ENCODE measurements at regions not wholly inside any gene's neighbourhood (a gene's known extent, or its start where the extent isn't known, plus 50 kb on each side); places are given as distances from the start of the nearest gene placed in this dataset.

DNA sequence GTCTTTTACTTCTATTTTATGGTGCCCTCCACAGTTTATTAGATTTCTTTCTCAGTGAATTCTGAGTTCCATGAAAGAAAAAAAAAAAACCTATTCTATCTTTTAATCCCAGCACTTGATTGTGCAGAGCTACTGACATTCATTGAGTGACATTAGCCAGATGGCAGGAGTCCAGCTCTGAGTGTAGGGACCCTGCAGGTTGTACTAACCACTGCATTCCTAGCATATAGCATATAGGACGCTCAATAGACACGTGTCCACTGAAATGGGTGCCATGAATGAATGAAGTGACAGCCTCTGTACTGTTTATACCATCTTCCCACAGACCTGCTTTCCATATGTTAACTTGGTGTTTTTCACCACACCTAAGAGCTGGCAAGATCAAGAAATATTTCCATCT lies 206.3 kb downstream of the RAP2A start:
- TF ChIP-seq ZFP30 (CRISPR knock-in tag; IDR thresholded peaks at IDR 0.05) = no peak
- no peak for TF ChIP-seq RARB (CRISPR knock-in tag; IDR thresholded peaks at IDR 0.05)
- TF ChIP-seq, protein P1, sequence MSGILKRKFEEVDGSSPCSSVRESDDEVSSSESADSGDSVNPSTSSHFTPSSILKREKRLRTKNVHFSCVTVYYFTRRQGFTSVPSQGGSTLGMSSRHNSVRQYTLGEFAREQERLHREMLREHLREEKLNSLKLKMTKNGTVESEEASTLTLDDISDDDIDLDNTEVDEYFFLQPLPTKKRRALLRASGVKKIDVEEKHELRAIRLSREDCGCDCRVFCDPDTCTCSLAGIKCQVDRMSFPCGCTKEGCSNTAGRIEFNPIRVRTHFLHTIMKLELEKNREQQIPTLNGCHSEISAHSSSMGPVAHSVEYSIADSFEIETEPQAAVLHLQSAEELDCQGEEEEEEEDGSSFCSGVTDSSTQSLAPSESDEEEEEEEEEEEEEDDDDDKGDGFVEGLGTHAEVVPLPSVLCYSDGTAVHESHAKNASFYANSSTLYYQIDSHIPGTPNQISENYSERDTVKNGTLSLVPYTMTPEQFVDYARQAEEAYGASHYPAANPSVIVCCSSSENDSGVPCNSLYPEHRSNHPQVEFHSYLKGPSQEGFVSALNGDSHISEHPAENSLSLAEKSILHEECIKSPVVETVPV (CRISPR knock-in tag; IDR thresholded peaks at IDR 0.05) = no peak
- TF ChIP-seq ZNF8 (CRISPR knock-in tag; IDR thresholded peaks at IDR 0.05) = no peak
- no peak for TF ChIP-seq TCF4 (CRISPR knock-in tag; IDR thresholded peaks at IDR 0.05; ENCODE audit: borderline replicate concordance)
- TF ChIP-seq GLIS3 (CRISPR knock-in tag; IDR thresholded peaks at IDR 0.05) = no peak
- TF ChIP-seq ZNF565 (CRISPR knock-in tag; conservative IDR thresholded peaks at IDR 0.05; ENCODE audit: low read depth) = no peak
- no peak for TF ChIP-seq TOX (CRISPR knock-in tag; IDR thresholded peaks at IDR 0.05; ENCODE audit: borderline replicate concordance)
- no peak for TF ChIP-seq CSDC2 (CRISPR knock-in tag; IDR thresholded peaks at IDR 0.05)
- TF ChIP-seq ISL1 (CRISPR knock-in tag; IDR thresholded peaks at IDR 0.05) = no peak
- TF ChIP-seq, protein P2, sequence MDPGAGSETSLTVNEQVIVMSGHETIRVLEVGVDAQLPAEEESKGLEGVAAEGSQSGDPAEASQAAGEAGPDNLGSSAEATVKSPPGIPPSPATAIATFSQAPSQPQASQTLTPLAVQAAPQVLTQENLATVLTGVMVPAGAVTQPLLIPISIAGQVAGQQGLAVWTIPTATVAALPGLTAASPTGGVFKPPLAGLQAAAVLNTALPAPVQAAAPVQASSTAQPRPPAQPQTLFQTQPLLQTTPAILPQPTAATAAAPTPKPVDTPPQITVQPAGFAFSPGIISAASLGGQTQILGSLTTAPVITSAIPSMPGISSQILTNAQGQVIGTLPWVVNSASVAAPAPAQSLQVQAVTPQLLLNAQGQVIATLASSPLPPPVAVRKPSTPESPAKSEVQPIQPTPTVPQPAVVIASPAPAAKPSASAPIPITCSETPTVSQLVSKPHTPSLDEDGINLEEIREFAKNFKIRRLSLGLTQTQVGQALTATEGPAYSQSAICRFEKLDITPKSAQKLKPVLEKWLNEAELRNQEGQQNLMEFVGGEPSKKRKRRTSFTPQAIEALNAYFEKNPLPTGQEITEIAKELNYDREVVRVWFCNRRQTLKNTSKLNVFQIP (CRISPR knock-in tag; IDR thresholded peaks at IDR 0.05; ENCODE audit: borderline replicate concordance, low read depth) = no peak
- TF ChIP-seq, protein P3, sequence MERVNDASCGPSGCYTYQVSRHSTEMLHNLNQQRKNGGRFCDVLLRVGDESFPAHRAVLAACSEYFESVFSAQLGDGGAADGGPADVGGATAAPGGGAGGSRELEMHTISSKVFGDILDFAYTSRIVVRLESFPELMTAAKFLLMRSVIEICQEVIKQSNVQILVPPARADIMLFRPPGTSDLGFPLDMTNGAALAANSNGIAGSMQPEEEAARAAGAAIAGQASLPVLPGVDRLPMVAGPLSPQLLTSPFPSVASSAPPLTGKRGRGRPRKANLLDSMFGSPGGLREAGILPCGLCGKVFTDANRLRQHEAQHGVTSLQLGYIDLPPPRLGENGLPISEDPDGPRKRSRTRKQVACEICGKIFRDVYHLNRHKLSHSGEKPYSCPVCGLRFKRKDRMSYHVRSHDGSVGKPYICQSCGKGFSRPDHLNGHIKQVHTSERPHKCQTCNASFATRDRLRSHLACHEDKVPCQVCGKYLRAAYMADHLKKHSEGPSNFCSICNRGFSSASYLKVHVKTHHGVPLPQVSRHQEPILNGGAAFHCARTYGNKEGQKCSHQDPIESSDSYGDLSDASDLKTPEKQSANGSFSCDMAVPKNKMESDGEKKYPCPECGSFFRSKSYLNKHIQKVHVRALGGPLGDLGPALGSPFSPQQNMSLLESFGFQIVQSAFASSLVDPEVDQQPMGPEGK (CRISPR knock-in tag; IDR thresholded peaks at IDR 0.05; ENCODE audit: borderline replicate concordance) = no peak
- TF ChIP-seq, protein P4, sequence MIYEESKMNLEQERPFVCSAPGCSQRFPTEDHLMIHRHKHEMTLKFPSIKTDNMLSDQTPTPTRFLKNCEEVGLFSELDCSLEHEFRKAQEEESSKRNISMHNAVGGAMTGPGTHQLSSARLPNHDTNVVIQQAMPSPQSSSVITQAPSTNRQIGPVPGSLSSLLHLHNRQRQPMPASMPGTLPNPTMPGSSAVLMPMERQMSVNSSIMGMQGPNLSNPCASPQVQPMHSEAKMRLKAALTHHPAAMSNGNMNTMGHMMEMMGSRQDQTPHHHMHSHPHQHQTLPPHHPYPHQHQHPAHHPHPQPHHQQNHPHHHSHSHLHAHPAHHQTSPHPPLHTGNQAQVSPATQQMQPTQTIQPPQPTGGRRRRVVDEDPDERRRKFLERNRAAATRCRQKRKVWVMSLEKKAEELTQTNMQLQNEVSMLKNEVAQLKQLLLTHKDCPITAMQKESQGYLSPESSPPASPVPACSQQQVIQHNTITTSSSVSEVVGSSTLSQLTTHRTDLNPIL (CRISPR knock-in tag; IDR thresholded peaks at IDR 0.05; ENCODE audit: low read depth) = no peak

Data from SK-N-SH treated with all-trans-retinoic acid at 6 μM for 48 hours (cell line).